GM10248 (cell line): ENCODE measurements at regions not wholly inside any gene's neighbourhood (a gene's known extent, or its start where the extent isn't known, plus 50 kb on each side); places are given as distances from the start of the nearest gene placed in this dataset.
"Not testable (repeated sequence)": the region's sequence is repeated elsewhere in the genome, so short reads cannot be mapped to it uniquely, and the experiment has no call there.

Experiments
- CTCF ChIA-PET: fragments of 300-600 bp; sonication (Branson Sonifier 250); formaldehyde crosslinking; extraction: SDS; loops from one replicate; lab custom pipeline; 2021; ENCODE audit warnings: antibody characterized with exemption; lab: Yijun Ruan, JAX
- POLR2A ChIA-PET: fragments of 350-650 bp; sonication (Branson Sonifier 250); formaldehyde crosslinking; extraction: SDS; loops from one replicate; lab custom pipeline; 2020; ENCODE audit warnings: antibody characterized with exemption; lab: Yijun Ruan, JAX
- DNase-seq: peaks from one replicate; pipeline ENCODE4 v3.0.0; 2012; ENCODE audit errors: extremely low spot score
- CTCF ChIP-seq: IDR thresholded peaks from 2 replicates; pipeline ENCODE4 v1.5.1; 2012; ENCODE audit warnings: mild to moderate bottlenecking, low read depth; ENCODE audit errors: extremely low read depth, missing control alignments, control extremely low read depth

DNA sequence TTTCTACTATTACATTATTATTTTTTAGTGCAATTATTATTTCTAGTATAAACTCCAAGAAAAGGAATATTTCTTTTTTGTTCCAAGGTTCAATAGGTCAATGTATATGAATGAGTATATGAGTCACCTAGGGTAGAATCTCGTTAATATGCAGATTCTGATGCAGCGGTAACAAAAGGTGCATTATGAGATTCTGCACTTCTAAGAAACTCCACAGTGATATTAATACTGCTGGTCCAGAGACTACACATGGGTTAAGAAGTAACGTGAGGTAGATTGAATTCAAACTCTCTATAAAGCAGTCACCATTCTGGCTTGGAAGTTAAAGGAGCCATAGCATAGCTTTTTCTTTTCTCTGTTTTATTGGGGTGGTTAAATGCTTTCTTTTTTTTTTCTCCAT is 596.2 kb upstream of the TBL1XR1 start:
- ChIA-PET POLR2A (no interaction called here), CTCF (interaction anchor here (2.0 kb wide), 1 partner anchor 10 kb away, joined by 5 read pairs; no protein-coding TSS in a partner anchor)
- no peak for TF ChIP-seq CTCF
- DNase-seq: no peak

- ChIA-PET CTCF (interaction anchor here (2.0 kb wide), 1 partner anchor 11 kb away, joined by 5 read pairs; no protein-coding TSS in a partner anchor), POLR2A (no interaction called here)
- TF ChIP-seq CTCF: no peak
- no peak for DNase-seq
Observed at GRCh38 chr3:177795216-177795615, 597.9 kb upstream of the TBL1XR1 start.

DNA sequence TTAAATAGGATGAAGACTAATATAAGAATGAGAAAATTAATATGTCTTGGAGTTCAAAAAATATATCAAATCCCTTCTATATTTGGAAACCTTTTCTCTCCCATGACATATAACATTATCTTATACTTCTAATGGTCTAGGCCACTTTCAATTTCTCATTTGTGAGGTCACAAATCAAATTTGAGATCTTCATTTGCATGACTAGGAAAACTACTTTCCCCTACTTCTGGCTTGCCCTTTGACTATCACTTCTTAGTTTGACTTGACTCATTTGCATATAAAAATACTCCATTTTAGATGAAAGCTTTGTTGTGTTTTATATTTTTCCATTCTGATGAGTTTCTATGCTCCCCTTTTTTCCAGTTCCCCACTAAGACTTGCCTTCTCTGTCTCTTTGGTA is 598.6 kb upstream of the TBL1XR1 start:
- DNase-seq: no peak
- ChIA-PET CTCF (interaction anchor here (1.1 kb wide), 1 partner anchor 20 kb away, joined by 3 read pairs; no protein-coding TSS in a partner anchor), POLR2A (no interaction called here)
- no peak for TF ChIP-seq CTCF

DNA sequence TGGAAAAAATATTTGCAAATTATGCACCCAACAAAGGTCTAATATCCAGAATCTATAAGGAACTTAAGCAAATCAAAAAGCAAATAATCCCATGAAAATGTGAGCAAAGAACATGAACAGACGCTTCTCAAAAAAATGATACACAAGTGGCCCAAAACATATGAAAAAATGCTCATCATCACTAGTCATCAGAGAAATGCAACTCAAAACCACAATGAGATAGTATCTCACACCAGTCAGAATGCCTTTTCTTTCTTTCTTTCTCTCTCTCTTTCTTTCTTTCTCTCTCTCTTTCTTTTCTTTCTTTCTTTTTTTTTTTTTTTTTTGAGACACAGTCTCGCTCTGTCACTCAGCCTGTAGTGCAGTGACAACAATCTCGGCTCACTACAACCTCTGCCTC is 602.9 kb upstream of the TBL1XR1 start:
- CTCF ChIA-PET, DNase-seq, POLR2A ChIA-PET: not testable (repeated sequence)

- no peak for DNase-seq
- ChIA-PET CTCF (no interaction called here), POLR2A (no interaction called here)
- no peak for TF ChIP-seq CTCF
Observed at GRCh38 chr3:177800561-177800960, 603.3 kb upstream of the TBL1XR1 start.

DNA sequence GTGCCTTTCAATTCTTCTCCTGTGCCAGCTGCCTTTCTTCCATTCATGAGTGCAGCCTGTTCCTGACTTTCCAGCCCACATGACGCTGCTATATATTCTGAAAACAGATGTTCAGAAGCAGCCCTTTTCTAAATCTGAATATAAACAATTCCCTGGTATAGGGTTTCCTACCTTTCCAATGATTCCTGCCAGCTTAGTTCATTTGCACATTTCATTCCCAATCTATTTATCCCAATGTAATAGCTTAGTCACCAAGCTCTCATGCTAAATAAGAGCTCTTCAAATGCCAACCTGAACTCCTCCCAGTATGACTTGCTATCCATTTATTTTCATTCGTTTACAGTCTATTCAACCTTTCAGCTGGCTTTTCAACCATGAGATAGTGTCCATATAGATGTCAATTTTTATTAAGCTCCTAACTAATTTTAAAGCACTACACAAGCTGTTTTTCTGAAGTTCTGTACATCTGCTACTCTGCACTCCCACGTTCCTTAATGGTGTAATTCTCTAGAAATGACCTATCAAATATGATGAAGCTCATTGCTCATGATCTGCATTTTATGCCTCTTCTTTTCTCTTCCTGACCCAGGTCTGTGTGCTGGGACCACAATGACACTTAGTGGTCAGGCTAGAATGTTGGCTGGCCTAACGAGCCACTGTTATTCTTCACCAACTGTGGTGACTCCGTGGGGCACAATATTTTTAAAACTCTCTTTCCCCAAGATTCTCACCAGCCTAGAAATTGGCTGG is 605.0 kb upstream of the TBL1XR1 start:
- ChIA-PET CTCF (interaction anchor here (1.0 to 1.2 kb wide), 5 partner anchors 9 to 210 kb away, joined by 3 to 4 read pairs (median 3); no protein-coding TSS in a partner anchor), POLR2A (no interaction called here)
- DNase-seq: no peak

More for the DNA sequence above, 605.0 kb upstream of the TBL1XR1 start:
- TF ChIP-seq CTCF: no peak
